K562 (cell line): ENCODE measurements at regions not wholly inside any gene's neighbourhood (a gene's known extent, or its start where the extent isn't known, plus 50 kb on each side); places are given as distances from the start of the nearest gene placed in this dataset.

ENCODE experiments used
- ATAC-seq: fragments of 200-7000 bp; cut with Tn5 transposase; 3 replicates; pipeline ENCODE4 v1.9.1; 2020; ENCODE audit warnings: moderate library complexity
- BruUV-seq: library from RNA; stranded (reverse); fragments of 400-500 nt; replicated peaks from 2 replicates; lab custom pipeline; 2021; lab: Mats Ljungman, UMichigan
- CTCF ChIA-PET: fragments of 300-600 bp; formaldehyde crosslinking; extraction: SDS; loops from one replicate; lab custom pipeline; 2021; ENCODE audit warnings: low intra/inter-chr PET ratio; lab: Yijun Ruan, JAX
- POLR2A ChIA-PET: fragments of 300-600, 350-650 bp; sonication (Branson Sonifier 250); formaldehyde crosslinking; extraction: SDS; loops from one replicate; lab custom pipeline; 2021; ENCODE audit warnings: antibody characterized with exemption, inconsistent platforms; lab: Yijun Ruan, JAX
- DNase-seq, 4 experiments: peaks; one replicate each; pipeline versions ENCODE4 v3.0.0 to v3.0.0-alpha.2; 2011 to 2018; ENCODE audit warnings: low spot score in 3 of 4, mixed read lengths in 3 of 4; ENCODE audit errors: extremely low read depth in 1 of 4
- FAIRE-seq: peaks from 2 replicates; lab custom pipeline; 2011; peaks lifted over from hg19 to GRCh38; lab: Jason Lieb, UNC
- H2AFZ ChIP-seq: 2 replicates; pipeline ENCODE4 v1.6.0; 2011; ENCODE audit warnings: low read depth, low read length, control low read depth, inconsistent platforms
- H3K27ac ChIP-seq: fragments of 200-600 bp; 3 replicates; pipeline ENCODE4 v1.8.0; 2011; ENCODE audit warnings: low read depth, mild to moderate bottlenecking, control low read depth, inconsistent platforms, low read length, moderate library complexity, mixed read lengths; ENCODE audit errors: extremely low read depth
- H3K27me3 ChIP-seq, 2 experiments: fragments of 300-600 bp in 1 of 2; 2 replicates in 1 of 2; 3 replicates in 1 of 2; pipeline versions ENCODE4 v1.6.0 to v1.8.0; 2011; ENCODE audit warnings: inconsistent platforms in 2 of 2, low read length in 2 of 2, mild to moderate bottlenecking in 1 of 2, mixed read lengths in 1 of 2, moderate library complexity in 1 of 2; ENCODE audit not compliant: control insufficient read depth in 2 of 2, insufficient read depth in 2 of 2
- H3K36me3 ChIP-seq: fragments of 300-600 bp; 3 replicates; pipeline ENCODE4 v1.8.0; 2011; ENCODE audit warnings: mild to moderate bottlenecking, low read length, inconsistent platforms; ENCODE audit not compliant: control insufficient read depth, insufficient read depth
- H3K4me1 ChIP-seq, 2 experiments: fragments of 200-600 bp in 1 of 2; replicated peaks in 1 of 2; 2 replicates in 1 of 2; 3 replicates in 1 of 2; pipeline versions ENCODE4 v1.5.1 to v1.8.0; 2011; ENCODE audit warnings: inconsistent platforms in 2 of 2, low read length in 2 of 2, mild to moderate bottlenecking in 1 of 2, mixed read lengths in 1 of 2, moderate library complexity in 1 of 2; ENCODE audit not compliant: control insufficient read depth in 2 of 2, insufficient read depth in 2 of 2
- H3K4me2 ChIP-seq: 2 replicates; pipeline ENCODE4 v1.6.1; 2011; ENCODE audit warnings: low read length, control low read depth, inconsistent platforms, mixed read lengths; ENCODE audit not compliant: insufficient read depth
- H3K4me3 ChIP-seq: fragments of 200-600 bp; sonication (generic), shearing (Covaris generic); 2 replicates; pipeline ENCODE4 v1.5.1; 2016; ENCODE audit warnings: control low read depth, inconsistent platforms
- H3K79me2 ChIP-seq: fragments of 200-600 bp; 3 replicates; pipeline ENCODE4 v1.8.0; 2011; ENCODE audit warnings: low read length, inconsistent platforms; ENCODE audit not compliant: control insufficient read depth, insufficient read depth
- H3K9ac ChIP-seq, 2 experiments: 2 replicates each; pipeline versions ENCODE4 v1.6.0 to v1.6.1; 2011; ENCODE audit warnings: low read depth in 2 of 2, low read length in 2 of 2, control low read depth in 1 of 2, inconsistent platforms in 1 of 2, mild to moderate bottlenecking in 1 of 2, mixed read lengths in 1 of 2; ENCODE audit not compliant: insufficient read depth in 1 of 2
- H3K9me1 ChIP-seq: one replicate; pipeline ENCODE4 v1.6.0; 2011; ENCODE audit warnings: inconsistent platforms, mild to moderate bottlenecking, low read length, moderate library complexity; ENCODE audit not compliant: control insufficient read depth, insufficient read depth
- H3K9me3 ChIP-seq: replicated peaks from 2 replicates; pipeline ENCODE4 v1.5.1; 2011; ENCODE audit warnings: low read depth, low read length, inconsistent platforms; ENCODE audit not compliant: control insufficient read depth, insufficient read depth
- H4K20me1 ChIP-seq: replicated peaks from 2 replicates; pipeline ENCODE4 v1.6.1; 2011; ENCODE audit warnings: low read length, inconsistent platforms, mixed read lengths; ENCODE audit not compliant: control insufficient read depth, insufficient read depth
- BHLHE40 ChIP-seq: IDR thresholded peaks from 2 replicates; pipeline ENCODE4 v1.6.1; 2011; ENCODE audit warnings: low read length, improper control_type of control experiment
- CBFA2T3 ChIP-seq: fragments of 450-650 bp; IDR thresholded peaks from 2 replicates; pipeline ENCODE4 v1.6.1; 2017
- CREB3L1 ChIP-seq: fragments of 450-650 bp; IDR thresholded peaks from 2 replicates; pipeline ENCODE4 v1.6.1; 2014; ENCODE audit warnings: low read depth, mild to moderate bottlenecking, moderate library complexity, borderline replicate concordance
- CSDE1 ChIP-seq, 2 experiments: fragments of 450-650 bp; IDR thresholded peaks; 2 replicates each; pipeline ENCODE4 v1.6.1; 2016; ENCODE audit warnings: mild to moderate bottlenecking in 1 of 2
- DNMT1 ChIP-seq: fragments of 450-650 bp; IDR thresholded peaks from 2 replicates; pipeline ENCODE4 v1.6.1; 2016; ENCODE audit warnings: antibody characterized with exemption, mild to moderate bottlenecking
- E2F5 ChIP-seq: sonication (generic); formaldehyde crosslinking; IDR thresholded peaks from 2 replicates; pipeline ENCODE4 v1.8.0; 2022; ENCODE audit warnings: mild to moderate bottlenecking, missing genetic modification reagents
- EWSR1 ChIP-seq: fragments of 450-650 bp; IDR thresholded peaks from 2 replicates; pipeline ENCODE4 v1.6.1; 2018; ENCODE audit warnings: borderline replicate concordance, mild to moderate bottlenecking, low read depth, moderate library complexity; ENCODE audit not compliant: partially characterized antibody
- NELFE ChIP-seq: IDR thresholded peaks from 2 replicates; pipeline ENCODE4 v1.6.1; 2011; ENCODE audit warnings: mild to moderate bottlenecking; ENCODE audit not compliant: insufficient read depth, insufficient read length
- NR0B1 ChIP-seq: fragments of 450-650 bp; IDR thresholded peaks from one replicate; pipeline ENCODE4 v1.6.1; 2018; ENCODE audit warnings: mild to moderate bottlenecking, moderate library complexity; ENCODE audit not compliant: partially characterized antibody
- NR3C1 ChIP-seq: sonication (generic); formaldehyde crosslinking; IDR thresholded peaks from 2 replicates; pipeline ENCODE4 v1.8.1; 2022; ENCODE audit warnings: missing genetic modification reagents
- TBL1XR1 ChIP-seq, 2 experiments: IDR thresholded peaks; 2 replicates each; pipeline ENCODE4 v1.6.1; 2012; ENCODE audit warnings: improper control_type of control experiment in 2 of 2, low read length in 2 of 2, mild to moderate bottlenecking in 1 of 2
- ZNF121 ChIP-seq: sonication (generic); formaldehyde crosslinking; conservative IDR thresholded peaks from 2 replicates; pipeline ENCODE4 v1.8.0; 2022; ENCODE audit warnings: missing genetic modification reagents
- ZNF699 ChIP-seq: fragments of 250-450 bp; sonication (Bioruptor Pico); IDR thresholded peaks from 2 replicates; pipeline ENCODE4 v1.8.0; 2021; ENCODE audit warnings: mild to moderate bottlenecking, moderate library complexity; ENCODE audit not compliant: insufficient replicate concordance
- WGBS: fragments of 100-300 bp; shearing (Covaris generic); methylation state at CpG from one replicate; pipeline ENCODE4 v1.1.6; 2016; ENCODE audit warnings: low coverage, mixed read lengths; ENCODE audit not compliant: insufficient coverage; ENCODE audit errors: missing lambda C conversion rate; 5-methylcytosine and 5-hydroxymethylcytosine counted together
- in situ Hi-C: fragments of 300-500 bp; cut with MboI; formaldehyde crosslinking; loops from 4 replicates; pipeline ENCODE4 v1.15.0; 2018; ENCODE audit warnings: inconsistent platforms, mixed read lengths
- intact Hi-C: fragments of 100-400 bp; cut with micrococcal nuclease; formaldehyde crosslinking; loops from 2 replicates; pipeline ENCODE4 v1.14.2; 2022
- TF ChIP-seq, protein P1 (sequence below), 3 experiments: IDR thresholded peaks in 2 of 3; conservative IDR thresholded peaks in 1 of 3; 2 replicates each; pipeline ENCODE4 v1.5.1; 2011 to 2012; ENCODE audit warnings: low read length in 3 of 3, mild to moderate bottlenecking in 3 of 3, control low read depth in 2 of 3, improper control_type of control experiment in 1 of 3, inconsistent platforms in 1 of 3, low read depth in 1 of 3, mixed read lengths in 1 of 3, moderate library complexity in 1 of 3; ENCODE audit not compliant: insufficient read depth in 2 of 3
- TF ChIP-seq, protein P2 (sequence below): sonication (generic); formaldehyde crosslinking; IDR thresholded peaks from 2 replicates; pipeline ENCODE4 v1.8.1; 2023; ENCODE audit warnings: mild to moderate bottlenecking, missing genetic modification reagents

GRCh38 chr5:152641970-152642805 lies 237.1 kb upstream of the NMUR2 start:
- 2% methylated on average over 10 of the region's 10 CpGs for WGBS
- Histone ChIP-seq H3K4me2 (no peak overlapping the region), H3K9ac (no peak overlapping the region), H3K79me2 (no peaks in the 10 kb centered on the region), H3K27ac (no peak overlapping the region), H3K9me3 (no peaks in the 10 kb centered on the region), H3K36me3 (no peaks in the 10 kb centered on the region), H2AFZ (no peak overlapping the region), H4K20me1 (no peaks in the 10 kb centered on the region), H3K27me3 (no peaks in the 10 kb centered on the region), H3K9me1 (no peaks in the 10 kb centered on the region), H3K4me3 (no peak overlapping the region), H3K4me1 (no peaks in the 10 kb centered on the region)
- ATAC-seq: no peak
- DNase-seq: no peak
- BruUV-seq: no TSS peak
- in situ Hi-C loops: no loop called here
- POLR2A ChIA-PET: no interaction called here
- CTCF ChIA-PET: no interaction called here
- FAIRE-seq: no peak
- intact Hi-C loops: no loop called here
- TF ChIP-seq NR0B1 (no peak), ZNF121 (no peak), CBFA2T3 (no peak), EWSR1 (no peak), CSDE1 (IDR thresholded peaks at IDR 0.05) (no peak), DNMT1 (no peak), NR3C1 (CRISPR knock-in tag) (no peak), CREB3L1 (no peak), NELFE (no peak), E2F5 (CRISPR knock-in tag) (no peak), BHLHE40 (no peak), ZNF699 (no peak), TBL1XR1 (IDR thresholded peaks at IDR 0.05; ENCODE audit: low read length in 2 of 2) (no peak)
- TF ChIP-seq, protein P1, sequence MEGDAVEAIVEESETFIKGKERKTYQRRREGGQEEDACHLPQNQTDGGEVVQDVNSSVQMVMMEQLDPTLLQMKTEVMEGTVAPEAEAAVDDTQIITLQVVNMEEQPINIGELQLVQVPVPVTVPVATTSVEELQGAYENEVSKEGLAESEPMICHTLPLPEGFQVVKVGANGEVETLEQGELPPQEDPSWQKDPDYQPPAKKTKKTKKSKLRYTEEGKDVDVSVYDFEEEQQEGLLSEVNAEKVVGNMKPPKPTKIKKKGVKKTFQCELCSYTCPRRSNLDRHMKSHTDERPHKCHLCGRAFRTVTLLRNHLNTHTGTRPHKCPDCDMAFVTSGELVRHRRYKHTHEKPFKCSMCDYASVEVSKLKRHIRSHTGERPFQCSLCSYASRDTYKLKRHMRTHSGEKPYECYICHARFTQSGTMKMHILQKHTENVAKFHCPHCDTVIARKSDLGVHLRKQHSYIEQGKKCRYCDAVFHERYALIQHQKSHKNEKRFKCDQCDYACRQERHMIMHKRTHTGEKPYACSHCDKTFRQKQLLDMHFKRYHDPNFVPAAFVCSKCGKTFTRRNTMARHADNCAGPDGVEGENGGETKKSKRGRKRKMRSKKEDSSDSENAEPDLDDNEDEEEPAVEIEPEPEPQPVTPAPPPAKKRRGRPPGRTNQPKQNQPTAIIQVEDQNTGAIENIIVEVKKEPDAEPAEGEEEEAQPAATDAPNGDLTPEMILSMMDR (IDR thresholded peaks at IDR 0.05 in 2 of 3, conservative IDR thresholded peaks at IDR 0.05 in 1 of 3; ENCODE audit: insufficient read depth in 2 of 3, low read depth in 1 of 3, low read length in 3 of 3): no peak
- TF ChIP-seq, protein P2, sequence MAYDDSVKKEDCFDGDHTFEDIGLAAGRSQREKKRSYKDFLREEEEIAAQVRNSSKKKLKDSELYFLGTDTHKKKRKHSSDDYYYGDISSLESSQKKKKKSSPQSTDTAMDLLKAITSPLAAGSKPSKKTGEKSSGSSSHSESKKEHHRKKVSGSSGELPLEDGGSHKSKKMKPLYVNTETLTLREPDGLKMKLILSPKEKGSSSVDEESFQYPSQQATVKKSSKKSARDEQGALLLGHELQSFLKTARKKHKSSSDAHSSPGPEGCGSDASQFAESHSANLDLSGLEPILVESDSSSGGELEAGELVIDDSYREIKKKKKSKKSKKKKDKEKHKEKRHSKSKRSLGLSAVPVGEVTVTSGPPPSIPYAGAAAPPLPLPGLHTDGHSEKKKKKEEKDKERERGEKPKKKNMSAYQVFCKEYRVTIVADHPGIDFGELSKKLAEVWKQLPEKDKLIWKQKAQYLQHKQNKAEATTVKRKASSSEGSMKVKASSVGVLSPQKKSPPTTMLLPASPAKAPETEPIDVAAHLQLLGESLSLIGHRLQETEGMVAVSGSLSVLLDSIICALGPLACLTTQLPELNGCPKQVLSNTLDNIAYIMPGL (CRISPR knock-in tag): no peak
